ENCODE measurements at regions not wholly inside any gene's neighbourhood (a gene's known extent, or its start where the extent isn't known, plus 50 kb on each side); places are given as distances from the start of the nearest gene placed in this dataset.
"Not testable (repeated sequence)": the region's sequence is repeated elsewhere in the genome, so short reads cannot be mapped to it uniquely, and the experiment has no call there.

- Histone ChIP-seq H3K27ac (ENCODE audit: low read depth in 2 of 2, low read length in 2 of 2) (no peak overlapping the region), H3K4me3 (ENCODE audit: low read length in 3 of 3) (no peak overlapping the region), H3K27me3 (ENCODE audit: control insufficient read depth, insufficient read depth, low read length) (no peaks in the 10 kb centered on the region), H3K9ac (ENCODE audit: low read length in 3 of 3) (no peak overlapping the region), H3K4me1 (ENCODE audit: control insufficient read depth in 2 of 3, insufficient read depth in 2 of 3, low read depth in 1 of 3, low read length in 3 of 3) (no peaks in the 10 kb centered on the region), H3K9me3 (ENCODE audit: control insufficient read depth in 2 of 3, insufficient read depth in 1 of 3, low read length in 3 of 3) (no peaks in the 10 kb centered on the region), H3K36me3 (ENCODE audit: control insufficient read depth in 2 of 3, insufficient read depth in 3 of 3, low read length in 3 of 3) (no peaks in the 10 kb centered on the region)
- DNase-seq = no peak
- no peak for FAIRE-seq
- TF ChIP-seq, protein P1, sequence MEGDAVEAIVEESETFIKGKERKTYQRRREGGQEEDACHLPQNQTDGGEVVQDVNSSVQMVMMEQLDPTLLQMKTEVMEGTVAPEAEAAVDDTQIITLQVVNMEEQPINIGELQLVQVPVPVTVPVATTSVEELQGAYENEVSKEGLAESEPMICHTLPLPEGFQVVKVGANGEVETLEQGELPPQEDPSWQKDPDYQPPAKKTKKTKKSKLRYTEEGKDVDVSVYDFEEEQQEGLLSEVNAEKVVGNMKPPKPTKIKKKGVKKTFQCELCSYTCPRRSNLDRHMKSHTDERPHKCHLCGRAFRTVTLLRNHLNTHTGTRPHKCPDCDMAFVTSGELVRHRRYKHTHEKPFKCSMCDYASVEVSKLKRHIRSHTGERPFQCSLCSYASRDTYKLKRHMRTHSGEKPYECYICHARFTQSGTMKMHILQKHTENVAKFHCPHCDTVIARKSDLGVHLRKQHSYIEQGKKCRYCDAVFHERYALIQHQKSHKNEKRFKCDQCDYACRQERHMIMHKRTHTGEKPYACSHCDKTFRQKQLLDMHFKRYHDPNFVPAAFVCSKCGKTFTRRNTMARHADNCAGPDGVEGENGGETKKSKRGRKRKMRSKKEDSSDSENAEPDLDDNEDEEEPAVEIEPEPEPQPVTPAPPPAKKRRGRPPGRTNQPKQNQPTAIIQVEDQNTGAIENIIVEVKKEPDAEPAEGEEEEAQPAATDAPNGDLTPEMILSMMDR (IDR thresholded peaks at IDR 0.05; ENCODE audit: borderline replicate concordance, extremely low read depth, insufficient read depth) = no peak
- intact Hi-C loops (cut with DNase I) = no loop called here
These were observed 155.3 kb downstream of the RAD51AP2 start for GRCh38 chr2:17362956-17363355.

DNA sequence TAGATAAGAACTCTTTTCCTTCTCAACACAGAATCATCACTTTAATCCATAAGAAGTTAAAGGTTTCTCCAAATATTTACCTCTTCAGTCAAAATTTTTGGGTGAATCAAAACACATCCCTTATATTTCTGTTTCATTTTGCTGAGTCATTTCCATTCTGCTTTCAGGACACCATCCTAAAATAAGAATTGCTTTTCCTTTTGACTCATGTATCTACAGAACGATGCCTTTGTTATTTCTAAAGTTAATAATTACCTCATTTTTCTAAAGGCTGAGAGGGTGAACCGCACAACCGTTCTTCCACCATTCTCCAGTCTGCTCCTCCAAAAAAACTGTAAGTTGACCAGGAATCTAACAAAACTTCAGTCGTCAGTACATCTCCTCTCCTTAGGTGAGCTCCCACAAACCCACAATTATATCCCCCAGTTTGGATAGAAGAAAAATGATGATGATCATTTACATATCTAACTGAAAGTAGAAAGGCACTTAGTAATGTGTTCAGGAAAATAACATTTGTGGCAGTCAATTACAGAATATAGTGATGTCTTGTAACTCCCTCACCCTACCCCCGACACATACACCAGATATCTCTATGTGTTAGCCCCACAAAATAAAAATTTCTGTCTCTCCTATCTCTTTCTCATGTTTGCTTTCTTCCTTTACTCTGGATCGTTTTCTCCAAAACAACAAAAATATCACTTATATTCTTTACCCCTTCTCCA is 162.5 kb downstream of the RAD51AP2 start:
- FAIRE-seq (no peak), DNase-seq (no peak)
- no peaks in the 10 kb centered on the region for H3K4me1 ChIP-seq (ENCODE audit: control insufficient read depth in 2 of 3, insufficient read depth in 2 of 3, low read depth in 1 of 3, low read length in 3 of 3)

GRCh38 chr2:17353263-17353662 is 165.0 kb downstream of the RAD51AP2 start:
- Histone ChIP-seq H3K9ac (ENCODE audit: low read length in 3 of 3) (no peak overlapping the region), H3K27ac (ENCODE audit: low read depth in 2 of 2, low read length in 2 of 2) (no peak overlapping the region), H3K36me3 (ENCODE audit: control insufficient read depth in 2 of 3, insufficient read depth in 3 of 3, low read length in 3 of 3) (no peaks in the 10 kb centered on the region), H3K4me1 (ENCODE audit: control insufficient read depth in 2 of 3, insufficient read depth in 2 of 3, low read depth in 1 of 3, low read length in 3 of 3) (no peaks in the 10 kb centered on the region), H3K4me3 (ENCODE audit: low read length in 3 of 3) (no peak overlapping the region), H3K9me3 (ENCODE audit: control insufficient read depth in 2 of 3, insufficient read depth in 1 of 3, low read length in 3 of 3) (no peaks in the 10 kb centered on the region), H3K27me3 (ENCODE audit: control insufficient read depth, insufficient read depth, low read length) (no peaks in the 10 kb centered on the region)
- FAIRE-seq (no peak), DNase-seq (no peak)
- TF ChIP-seq, protein P1 (IDR thresholded peaks at IDR 0.05; ENCODE audit: borderline replicate concordance, extremely low read depth, insufficient read depth) = no peak
- intact Hi-C loops (cut with DNase I) = no loop called here

More for the DNA sequence above, 162.5 kb downstream of the RAD51AP2 start:
- no peaks in the 10 kb centered on the region for H3K9me3 ChIP-seq (ENCODE audit: control insufficient read depth in 2 of 3, insufficient read depth in 1 of 3, low read length in 3 of 3)
- TF ChIP-seq, protein P1 (IDR thresholded peaks at IDR 0.05; ENCODE audit: borderline replicate concordance, extremely low read depth, insufficient read depth) = no peak
- H3K36me3 ChIP-seq (ENCODE audit: control insufficient read depth in 2 of 3, insufficient read depth in 3 of 3, low read length in 3 of 3) = no peaks in the 10 kb centered on the region
- H3K27ac ChIP-seq (ENCODE audit: low read depth in 2 of 2, low read length in 2 of 2) = no peak overlapping the region
- no peak overlapping the region for H3K9ac ChIP-seq (ENCODE audit: low read length in 3 of 3)
- no peak overlapping the region for H3K4me3 ChIP-seq (ENCODE audit: low read length in 3 of 3)
- no peaks in the 10 kb centered on the region for H3K27me3 ChIP-seq (ENCODE audit: control insufficient read depth, insufficient read depth, low read length)
- intact Hi-C loops (cut with DNase I) = no loop called here

DNA sequence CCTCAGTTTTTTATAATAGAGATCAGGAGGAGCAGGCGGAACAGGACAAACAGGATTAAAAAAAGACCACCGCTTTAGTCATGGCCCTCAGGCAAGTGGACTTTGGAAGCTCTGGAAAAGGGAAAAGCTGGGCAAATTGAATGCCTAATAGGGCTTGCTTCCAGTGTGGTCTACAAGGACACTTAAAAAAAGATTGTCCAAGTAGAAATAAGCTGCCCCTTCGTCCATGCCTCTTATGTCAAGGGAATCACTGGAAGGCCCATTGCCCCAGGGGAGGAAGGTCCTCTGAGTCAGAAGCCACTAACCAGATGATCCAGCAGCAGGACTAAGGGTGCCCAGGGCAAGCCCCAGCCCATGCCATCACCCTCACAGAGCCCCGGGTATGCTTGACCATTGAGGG is 175.5 kb downstream of the RAD51AP2 start:
- H3K9ac ChIP-seq (ENCODE audit: low read length in 3 of 3); DNase-seq; intact Hi-C loops (cut with DNase I); H3K4me1 ChIP-seq (ENCODE audit: control insufficient read depth in 2 of 3, insufficient read depth in 2 of 3, low read depth in 1 of 3, low read length in 3 of 3); H3K9me3 ChIP-seq (ENCODE audit: control insufficient read depth in 2 of 3, insufficient read depth in 1 of 3, low read length in 3 of 3); H3K36me3 ChIP-seq (ENCODE audit: control insufficient read depth in 2 of 3, insufficient read depth in 3 of 3, low read length in 3 of 3); FAIRE-seq; H3K27ac ChIP-seq (ENCODE audit: low read depth in 2 of 2, low read length in 2 of 2); H3K27me3 ChIP-seq (ENCODE audit: control insufficient read depth, insufficient read depth, low read length); H3K4me3 ChIP-seq (ENCODE audit: low read length in 3 of 3): not testable (repeated sequence)
